G401 (cell line): ENCODE measurements at regions not wholly inside any gene's neighbourhood (a gene's known extent, or its start where the extent isn't known, plus 50 kb on each side); places are given as distances from the start of the nearest gene placed in this dataset.

ENCODE experiments used
- DNase-seq: peaks from one replicate; pipeline ENCODE4 v3.0.0-alpha.2; 2015; ENCODE audit warnings: low spot score
- in situ Hi-C: cut with HindIII; loops from 2 replicates; pipeline ENCODE4 v1.10.0; 2016; ENCODE audit warnings: low sequenced_read_pairs, mixed read lengths

DNA sequence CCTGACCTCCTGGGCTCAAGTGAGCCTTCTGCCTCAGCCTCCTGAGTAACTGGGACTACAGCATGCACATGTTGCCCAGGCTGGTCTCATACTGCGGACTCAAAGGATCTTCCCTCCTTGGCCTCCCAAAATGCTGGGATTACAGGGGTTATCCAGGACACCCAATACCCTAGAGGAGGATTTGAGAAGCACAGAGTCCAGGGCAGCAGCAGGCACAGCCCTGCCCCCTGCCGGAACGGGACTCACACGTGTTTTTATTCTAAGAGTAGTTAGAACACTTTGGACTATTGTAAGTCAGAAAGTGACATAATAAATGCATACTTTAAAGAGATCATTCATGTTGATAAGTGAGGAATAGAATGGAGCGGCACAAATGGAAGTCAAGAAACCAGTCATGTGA is 80.2 kb downstream of the C6orf118 start:
- in situ Hi-C loops: no loop called here
- DNase-seq: no peak

DNA sequence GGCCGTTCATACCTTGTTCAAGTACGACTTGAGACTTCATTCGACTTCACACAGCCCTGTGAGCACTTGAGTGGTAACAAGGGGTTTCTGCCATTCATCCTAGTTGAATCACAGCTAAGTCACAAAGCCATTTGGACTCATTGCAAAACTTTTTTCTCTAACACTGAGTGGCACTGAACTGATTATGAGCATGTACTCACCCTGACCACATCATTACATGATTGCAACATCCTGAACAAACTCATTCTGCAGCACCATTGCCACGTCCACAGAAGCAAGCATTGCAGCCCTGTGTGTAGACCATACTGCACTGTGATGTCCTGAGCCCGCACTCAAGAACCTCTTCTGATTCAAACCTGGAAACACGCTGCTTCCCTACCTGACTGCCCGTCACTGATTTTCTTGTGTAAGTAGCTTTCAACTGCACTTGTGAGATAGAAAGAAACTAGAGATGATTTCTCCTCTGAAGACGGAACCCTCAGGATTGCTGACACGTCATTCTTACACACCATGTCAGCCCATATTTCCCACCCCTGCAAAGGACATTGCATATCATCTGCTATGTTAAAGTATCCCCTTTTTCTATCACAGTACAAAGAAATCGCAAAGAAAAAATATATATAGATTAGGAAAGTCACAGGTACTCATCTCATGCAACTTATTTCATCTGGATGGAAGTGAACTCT is 81.6 kb downstream of the C6orf118 start:
- DNase-seq: no peak
- in situ Hi-C loops: no loop called here

DNA sequence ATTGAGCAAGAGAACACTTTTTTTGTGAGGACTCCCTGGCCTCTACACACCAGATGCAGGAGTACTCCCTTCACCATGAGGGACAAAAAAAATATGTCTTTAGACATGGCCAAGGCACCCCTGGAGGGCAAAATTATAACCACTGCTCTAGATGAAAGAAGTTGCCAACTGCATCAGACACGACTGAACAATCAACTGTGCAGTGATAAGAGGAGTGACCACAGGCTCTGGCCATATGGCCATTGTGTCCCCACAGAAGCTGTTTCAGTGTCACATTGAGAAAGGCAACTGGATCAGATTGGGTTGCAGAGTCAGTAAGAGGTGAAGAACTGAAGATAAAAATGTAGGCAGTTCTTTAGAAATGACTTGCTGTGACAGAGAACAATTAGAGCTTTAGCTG is 85.7 kb downstream of the C6orf118 start:
- peak; percentile 64 for DNase-seq
- in situ Hi-C loops: no loop called here

DNA sequence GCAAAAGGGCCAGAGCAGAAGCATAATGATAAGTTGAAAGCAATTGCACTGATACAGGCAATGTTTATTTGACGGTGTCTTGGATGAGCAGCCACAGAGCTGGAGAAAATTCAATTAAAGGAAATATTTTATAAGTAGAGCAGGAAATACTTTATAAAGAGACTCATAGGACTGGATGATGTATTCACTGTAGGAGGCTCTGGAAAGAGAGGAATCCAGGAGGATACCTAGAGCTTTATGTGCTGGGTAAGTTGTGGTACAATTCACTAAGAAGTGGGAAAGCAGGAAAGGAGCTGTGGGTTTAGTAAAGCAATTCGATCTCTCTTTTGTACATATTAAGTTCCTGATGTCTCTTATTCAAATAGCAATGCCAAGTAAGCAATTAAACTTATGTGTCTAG is 86.3 kb downstream of the C6orf118 start:
- in situ Hi-C loops: no loop called here
- no peak for DNase-seq

DNA sequence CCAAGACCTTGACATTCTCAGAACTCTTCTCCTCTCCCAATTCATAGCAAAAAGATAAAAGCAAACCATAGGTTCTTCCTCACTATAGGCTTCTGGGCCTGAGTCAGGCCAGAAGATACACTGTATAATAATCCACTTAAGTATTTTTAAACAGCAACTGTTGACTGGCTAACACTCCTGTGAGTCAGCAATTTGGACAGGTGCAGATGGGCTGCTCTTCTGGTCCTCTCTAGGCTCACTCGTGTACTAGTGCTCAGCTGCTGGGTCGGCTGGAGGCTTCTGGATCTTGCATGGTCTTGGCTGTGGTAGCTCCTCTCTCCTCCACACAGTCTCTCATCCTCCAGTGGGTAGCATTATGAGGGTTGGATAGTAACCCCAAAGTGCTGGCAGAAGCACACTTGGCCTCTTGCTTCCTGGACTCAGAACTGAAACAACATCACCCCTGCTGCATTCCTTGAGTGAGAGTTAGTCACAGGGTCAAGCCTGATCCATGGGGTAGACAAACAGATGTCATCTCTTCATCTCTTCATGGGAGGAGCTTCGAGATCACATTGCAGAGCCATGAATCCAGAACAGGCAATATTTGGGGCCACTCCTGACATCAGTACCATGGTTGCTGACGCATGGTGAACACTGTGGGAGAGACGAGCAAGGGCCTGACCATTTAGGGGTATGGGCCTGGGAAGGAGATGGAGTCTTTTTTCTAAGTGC is 86.9 kb downstream of the C6orf118 start:
- DNase-seq: no peak
- in situ Hi-C loops: no loop called here

DNA sequence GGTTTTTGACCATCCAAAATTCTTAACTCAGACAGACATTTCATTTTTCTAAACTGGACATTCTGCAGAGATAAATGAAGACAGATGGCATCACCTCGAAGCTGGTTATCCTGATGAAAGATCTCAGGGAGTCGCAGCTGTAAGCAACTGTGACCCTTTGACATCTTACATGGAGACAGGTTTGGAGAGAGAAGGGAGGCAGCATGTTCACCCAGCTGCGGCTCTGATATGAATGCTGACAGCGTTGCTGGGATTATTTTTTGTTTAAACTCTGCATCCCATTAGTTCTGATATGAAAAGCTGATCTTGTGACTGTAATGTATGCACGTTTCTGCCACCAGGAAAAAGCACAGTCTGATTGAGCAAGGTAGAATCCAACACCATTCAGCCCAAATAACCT is 89.4 kb downstream of the C6orf118 start:
- in situ Hi-C loops: no loop called here
- DNase-seq: peak; percentile 24

DNA sequence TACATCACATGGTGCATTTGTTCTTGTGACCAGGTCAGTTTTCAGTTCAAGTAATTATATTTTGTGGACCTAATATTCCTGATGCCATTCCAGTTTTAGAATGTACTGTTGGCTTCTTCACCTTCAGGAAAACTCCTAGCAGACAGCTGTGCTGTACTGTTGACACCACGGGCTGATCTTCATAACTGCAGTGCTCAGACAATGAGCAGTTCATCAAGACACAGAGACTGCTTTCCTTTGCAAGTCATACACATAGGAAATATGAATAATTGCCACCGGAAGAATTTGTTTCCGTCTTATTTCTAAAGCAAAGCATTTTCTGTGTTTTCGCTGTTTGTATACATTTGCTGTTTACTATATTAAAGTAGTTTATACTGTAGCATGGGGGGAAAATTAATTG is 89.8 kb downstream of the C6orf118 start:
- DNase-seq: peak; percentile 27
- in situ Hi-C loops: no loop called here

DNA sequence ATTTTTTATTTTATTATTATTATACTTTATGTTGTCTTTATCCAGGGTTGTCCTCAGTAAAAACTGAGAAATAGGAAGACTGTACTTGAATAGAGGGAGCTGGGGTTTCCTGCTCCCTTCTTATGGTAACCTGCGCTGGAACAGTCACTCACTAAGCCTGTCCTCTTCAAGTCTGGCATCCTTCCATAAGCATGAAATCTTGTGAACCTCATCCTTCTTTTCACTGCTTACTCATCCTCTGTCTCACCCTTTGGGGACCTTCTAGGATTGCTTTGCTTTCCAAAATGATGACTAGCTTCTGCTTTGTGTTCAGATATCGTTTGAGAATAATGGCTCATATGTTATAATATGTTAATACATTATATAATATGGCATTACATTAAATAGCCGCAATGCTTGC is 90.6 kb downstream of the C6orf118 start:
- peak; percentile 59 for DNase-seq
- in situ Hi-C loops: no loop called here

DNA sequence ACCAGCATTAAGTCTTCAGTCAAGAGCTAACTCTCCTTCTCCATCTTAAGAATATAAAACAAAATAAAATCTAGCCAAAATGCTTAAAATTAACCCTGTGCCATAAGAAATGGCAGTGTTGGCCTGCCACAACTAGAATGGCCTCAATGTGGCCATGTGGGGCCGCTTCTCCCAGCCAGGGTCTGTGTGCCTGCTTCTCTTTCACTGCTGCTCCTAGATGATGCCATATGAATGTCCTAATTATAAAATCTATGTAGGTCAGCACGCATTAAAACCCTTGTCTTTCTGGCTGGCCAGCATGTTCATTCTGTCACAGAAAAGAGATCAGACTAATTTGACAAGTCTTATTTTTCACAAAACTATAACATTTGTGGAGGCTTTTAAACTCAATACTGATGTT is 102.6 kb downstream of the C6orf118 start:
- in situ Hi-C loops: no loop called here
- DNase-seq: peak; percentile 94

DNA sequence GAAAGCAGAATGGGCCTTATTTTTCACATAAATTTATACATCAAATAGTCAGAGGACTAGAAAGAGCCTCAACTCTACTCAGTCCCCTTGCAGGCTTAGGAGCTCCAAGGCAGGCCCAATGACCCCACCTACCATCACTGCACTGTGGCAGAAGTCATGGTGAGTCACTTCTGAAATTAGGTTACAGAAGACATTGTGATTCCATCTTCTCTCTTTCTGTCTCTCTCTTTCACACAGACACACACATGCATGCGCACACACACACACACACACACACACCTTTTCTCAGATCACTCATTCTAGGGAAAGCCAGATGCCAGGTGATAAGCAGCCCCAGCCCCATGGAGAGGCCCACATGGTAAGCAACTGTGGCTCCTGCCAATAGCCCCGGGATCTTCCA is 103.8 kb downstream of the C6orf118 start:
- no peak for DNase-seq
- in situ Hi-C loops: no loop called here

DNA sequence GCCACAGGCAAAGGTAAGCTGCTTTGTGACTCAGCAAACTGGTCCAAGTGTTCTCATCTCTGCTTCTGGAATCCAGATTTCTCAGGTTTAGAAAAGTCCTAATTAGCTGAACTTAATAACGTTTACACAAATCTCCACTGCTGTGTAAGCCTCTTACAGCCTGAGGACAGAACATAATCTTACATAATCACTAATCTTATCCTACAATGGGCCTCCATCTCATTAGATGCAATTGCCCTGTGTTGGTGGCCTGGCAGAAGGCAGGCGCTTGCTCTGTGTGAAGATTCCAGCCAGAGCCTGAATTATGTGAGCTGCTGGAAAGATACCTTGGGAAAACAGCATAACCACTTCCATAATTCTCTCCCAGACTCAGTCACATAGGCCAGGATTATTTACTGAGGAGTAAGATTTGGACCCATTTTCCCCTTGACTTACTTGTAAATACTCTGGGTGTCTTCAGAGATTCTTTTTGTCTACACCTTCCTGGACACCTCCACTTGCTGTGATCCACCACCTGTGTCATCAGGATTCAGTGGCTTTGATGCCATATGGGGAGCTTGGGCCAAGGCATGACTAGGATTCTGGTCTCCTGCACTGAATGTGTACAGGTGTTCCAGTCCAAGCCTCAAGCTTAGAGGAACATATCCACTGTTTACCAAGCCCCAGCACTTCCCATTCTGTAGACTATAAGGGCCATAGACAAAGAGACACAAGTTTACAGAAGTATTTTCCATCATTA is 104.4 kb downstream of the C6orf118 start:
- in situ Hi-C loops: no loop called here
- DNase-seq: peak; percentile 62

DNA sequence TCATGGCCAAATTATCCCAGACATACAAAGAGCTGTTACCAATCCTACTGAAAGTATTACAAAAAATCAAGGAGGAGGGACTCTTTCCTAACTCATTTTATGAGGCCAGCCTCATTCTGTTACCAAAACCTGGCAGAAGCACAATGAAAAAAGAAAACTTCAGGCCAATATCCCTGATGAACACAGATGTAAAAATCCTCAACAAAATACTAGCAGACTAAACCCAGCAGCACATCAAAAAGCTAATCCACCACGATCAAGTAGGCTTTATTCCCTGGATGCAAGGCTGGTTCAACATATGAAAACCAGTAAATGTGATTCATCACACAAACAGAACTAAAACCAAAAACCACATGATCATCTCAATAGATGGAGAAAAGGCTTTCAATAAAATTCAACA is 109.2 kb downstream of the C6orf118 start:
- no peak for DNase-seq
- in situ Hi-C loops: no loop called here

DNA sequence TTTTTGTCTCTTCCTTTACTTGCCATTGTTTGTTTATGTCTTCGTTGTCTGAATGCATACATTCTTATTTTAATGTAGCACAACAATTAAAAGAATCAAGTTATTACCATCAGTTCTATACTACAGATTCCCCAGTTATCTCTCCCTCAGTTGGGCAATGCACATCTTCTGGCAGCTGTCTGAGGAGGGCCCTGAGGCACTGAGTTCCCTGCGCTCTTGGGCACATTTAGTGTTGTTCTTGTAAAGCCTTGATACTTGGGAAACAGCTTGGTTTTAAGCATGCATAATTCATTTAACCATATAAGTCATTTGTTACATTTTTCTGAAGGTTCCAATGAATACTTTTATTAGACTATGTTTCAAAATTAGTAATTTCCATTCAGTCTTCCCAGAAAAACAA is 117.9 kb downstream of the C6orf118 start:
- in situ Hi-C loops: no loop called here
- no peak for DNase-seq

DNA sequence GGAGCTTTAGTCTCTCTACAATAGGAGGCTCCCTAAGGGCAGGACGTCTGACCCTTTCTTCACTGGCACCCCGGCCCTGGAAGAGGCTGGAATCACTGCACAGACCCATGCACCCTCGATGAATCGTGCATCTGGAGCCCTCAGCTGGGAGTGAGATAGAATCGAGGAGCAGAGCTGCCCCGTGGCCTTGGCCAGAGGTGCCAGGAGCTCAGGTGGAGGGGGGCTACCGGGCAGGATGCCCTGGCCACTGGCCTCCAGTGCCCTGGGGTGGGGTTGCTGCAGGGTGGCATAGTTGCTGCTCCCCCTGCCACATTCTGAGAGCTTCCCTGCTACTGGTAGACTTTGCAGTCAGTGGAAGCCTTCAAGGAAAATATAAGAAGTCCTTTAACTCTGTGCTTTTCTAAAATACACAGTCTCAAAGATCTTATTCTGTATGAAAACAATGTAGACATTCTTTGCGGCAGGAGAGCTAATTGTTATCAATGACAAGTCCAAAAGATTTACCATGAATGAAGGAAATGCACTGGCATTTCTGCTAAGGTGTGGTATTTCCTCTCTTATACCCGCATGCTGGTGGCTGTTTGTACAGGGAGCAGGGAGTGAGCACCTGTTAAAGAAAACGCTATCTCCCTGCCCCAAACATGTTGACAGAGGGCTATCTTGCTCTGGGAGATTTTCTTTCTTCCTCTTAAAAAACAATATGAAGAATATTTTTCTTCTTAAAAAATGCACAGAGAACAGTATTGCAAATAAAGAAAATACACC is 122.8 kb downstream of the C6orf118 start:
- in situ Hi-C loops: no loop called here
- DNase-seq: no peak

DNA sequence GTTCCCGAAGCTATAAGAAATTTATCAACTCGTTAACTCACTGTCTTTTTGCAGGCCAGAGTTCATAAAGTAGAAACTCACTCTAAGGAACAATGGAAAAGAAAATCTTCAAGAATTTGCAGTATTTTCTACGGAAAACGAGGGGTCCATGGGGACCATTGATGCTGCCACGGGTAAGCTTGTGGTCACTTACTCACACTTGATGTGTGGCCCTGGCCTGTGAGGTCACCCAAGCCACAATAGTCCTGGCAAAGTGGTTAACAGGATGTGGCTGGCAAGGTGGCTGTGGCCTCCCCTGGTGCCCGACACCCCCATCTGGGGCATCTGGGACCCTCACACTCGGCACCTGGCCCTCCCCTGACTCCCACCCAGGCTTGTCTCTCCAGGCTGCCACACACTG is 123.4 kb downstream of the C6orf118 start:
- DNase-seq: no peak
- in situ Hi-C loops: no loop called here

DNA sequence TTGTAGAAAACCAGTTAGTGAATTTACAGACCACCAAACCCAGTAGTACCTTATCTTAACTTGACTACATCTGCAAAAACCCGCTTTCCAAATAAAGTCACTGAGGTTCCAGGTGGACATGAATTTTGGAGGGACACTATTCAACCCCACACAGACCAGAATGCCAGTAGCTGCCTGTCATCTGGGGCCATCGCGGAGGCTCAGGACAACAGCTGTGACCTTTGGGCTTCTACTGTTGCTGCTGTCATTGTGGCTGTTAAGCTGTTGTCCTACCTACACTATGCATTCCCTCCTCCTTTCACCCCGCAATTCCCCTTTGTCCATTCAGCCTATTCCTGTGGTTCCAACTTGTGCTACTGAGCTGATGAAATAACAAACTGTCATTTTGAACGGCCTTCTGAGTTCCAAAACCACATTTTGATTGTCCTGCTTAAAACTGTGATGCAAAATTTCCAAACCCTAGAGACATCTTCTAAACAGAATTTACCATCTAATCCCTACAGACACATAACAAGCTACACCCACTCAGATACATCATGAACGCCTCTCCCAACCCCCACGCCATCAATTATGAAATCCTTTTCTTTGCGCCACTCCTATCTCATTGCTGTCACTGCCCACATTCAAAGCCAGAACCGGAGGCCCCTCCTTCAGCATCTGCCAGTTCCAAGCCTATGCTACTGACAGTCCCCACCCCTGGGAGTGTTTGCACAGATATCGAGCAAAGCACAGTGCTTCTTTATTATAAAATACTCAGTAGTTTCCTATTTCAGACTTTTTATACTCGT is 125.0 kb downstream of the C6orf118 start:
- no peak for DNase-seq
- in situ Hi-C loops: no loop called here

DNA sequence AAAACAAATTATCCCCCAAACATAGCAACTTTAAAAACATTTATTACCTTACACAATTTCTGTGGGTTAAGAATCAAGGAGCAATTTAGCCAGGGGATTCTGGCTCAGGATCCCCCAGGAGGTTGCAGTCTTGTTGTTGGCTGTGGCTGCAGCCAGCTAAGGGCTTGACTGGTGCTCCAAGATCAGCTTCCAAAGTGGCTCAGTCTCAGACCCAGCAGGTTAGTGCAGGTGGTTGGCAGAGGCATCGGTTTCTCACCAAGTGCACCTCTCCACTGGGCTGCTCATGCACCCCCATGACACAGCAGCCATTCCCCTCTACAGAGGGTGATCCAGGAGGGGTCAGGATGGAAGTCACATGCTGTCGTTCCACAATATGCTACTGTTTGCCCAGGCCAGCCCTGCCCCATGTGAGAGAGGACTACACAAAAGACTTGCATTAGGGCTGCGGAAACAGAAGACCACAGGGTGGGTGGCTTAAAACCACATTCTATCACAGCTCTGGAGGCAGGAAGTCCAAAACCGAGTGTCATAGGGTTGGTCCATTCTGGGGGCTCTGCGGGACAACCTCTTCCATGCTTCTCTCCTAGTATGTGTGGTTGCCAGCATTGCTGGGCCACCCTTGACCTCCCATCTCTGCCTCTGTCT is 125.8 kb downstream of the C6orf118 start:
- in situ Hi-C loops: no loop called here
- peak; percentile 80 for DNase-seq

DNA sequence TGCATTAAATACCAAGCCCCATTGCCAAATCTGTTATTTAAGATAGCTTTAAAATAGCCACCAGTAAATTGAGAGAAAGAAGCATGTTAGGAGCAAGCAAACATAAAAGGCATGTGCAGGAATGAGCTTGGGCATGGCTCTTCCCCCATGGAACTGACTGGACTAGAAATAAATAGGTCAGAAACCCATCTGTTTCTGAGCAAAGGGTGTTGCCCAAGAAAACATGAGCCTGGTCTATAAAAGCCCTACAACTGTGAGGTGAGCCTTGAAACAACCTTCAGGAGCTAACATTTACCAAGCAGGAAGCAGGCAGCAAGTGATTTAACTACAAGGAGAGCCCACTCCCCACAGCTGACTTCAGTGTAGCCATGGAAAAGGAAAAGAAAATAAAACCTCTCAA is 126.3 kb downstream of the C6orf118 start:
- in situ Hi-C loops: no loop called here
- peak; percentile 87 for DNase-seq
